ENCODE measurements at regions not wholly inside any gene's neighbourhood (a gene's known extent, or its start where the extent isn't known, plus 50 kb on each side); places are given as distances from the start of the nearest gene placed in this dataset.
A peak's percentile ranks its signal among the peaks of the same experiment; 100 is the strongest.

GRCh38 chr12:11457996-11458645 lies 62.8 kb upstream of the PRB2 start:
- H4K20me1 ChIP-seq (ENCODE audit: control insufficient read depth, insufficient read depth, insufficient read length) = no peaks in the 10 kb centered on the region
- no peak overlapping the region for H3K18ac ChIP-seq (ENCODE audit: insufficient read length, low read depth, low read length)
- no peak overlapping the region for H3K14ac ChIP-seq (ENCODE audit: insufficient read depth, low read length)
- no peak for DNase-seq
- H2BK5ac ChIP-seq (ENCODE audit: insufficient read length, low read length) = no peak overlapping the region
- H3K23me2 ChIP-seq (ENCODE audit: insufficient read length, low read depth, low read length, poor library complexity, severe bottlenecking) = no peaks in the 10 kb centered on the region
- no peaks in the 10 kb centered on the region for H3K79me1 ChIP-seq (ENCODE audit: insufficient read depth, low read depth, low read length, poor library complexity, severe bottlenecking)
- Mint-ChIP-seq H3K36me3 (ENCODE audit: insufficient read depth in 1 of 3, low read depth in 3 of 3) (peaks cover 5 to 8% (median 7%) of the 10 kb centered on the region in 3 experiments; a peak in 5 of 7 replicates), H3K4me1 (peaks cover 30 to 40% of the 10 kb centered on the region in 2 experiments), H3K4me3 (no peak overlapping the region), H3K27ac (peak overlapping the region in 1 of 3 experiments; percentile 28; a peak in 1 of 7 replicates), H3K27me3 (ENCODE audit: low read depth) (no peaks in the 10 kb centered on the region), H3K9me3 (peaks cover 4 to 5% of the 10 kb centered on the region in 2 experiments; a peak in 2 of 5 replicates)
- H4K5ac ChIP-seq (ENCODE audit: insufficient read length, low read depth, low read length) = no peak overlapping the region
- no peak overlapping the region for H4K91ac ChIP-seq (ENCODE audit: insufficient read length, low read depth, low read length)
- H3K27me3 ChIP-seq (ENCODE audit: insufficient read depth, low read length) = no peaks in the 10 kb centered on the region
- H3K56ac ChIP-seq (ENCODE audit: insufficient read length, low read depth, low read length) = no peak overlapping the region
- H2BK12ac ChIP-seq (ENCODE audit: insufficient read length, low read depth, low read length) = no peak overlapping the region
- no peak overlapping the region for H3K4ac ChIP-seq (ENCODE audit: low read depth, low read length)
- no peak overlapping the region for H2BK20ac ChIP-seq (ENCODE audit: low read depth, low read length, poor library complexity, severe bottlenecking)
- WGBS (ENCODE audit: extremely low coverage, insufficient read length, low lambda C conversion rate) = no CpG with 5 or more reads among the region's 20 CpGs
- H2AK5ac ChIP-seq (ENCODE audit: insufficient read length, low read length) = peak overlapping the region; percentile 50
- no peaks in the 10 kb centered on the region for H3K9me3 ChIP-seq (ENCODE audit: control insufficient read depth, low read depth, low read length)
- no peak overlapping the region for H4K8ac ChIP-seq (replicated peaks; ENCODE audit: insufficient read length, low read depth, low read length)
- no peak overlapping the region for H3K4me2 ChIP-seq (ENCODE audit: insufficient read depth, insufficient read length, low read length)
- H2AFZ ChIP-seq (ENCODE audit: low read length) = no peak overlapping the region
- no peak overlapping the region for H3K9ac ChIP-seq (ENCODE audit: extremely low read depth, insufficient read length, low read length)
- no peak overlapping the region for H3K27ac ChIP-seq (ENCODE audit: insufficient read length, low read depth, low read length)
- H3K79me2 ChIP-seq (ENCODE audit: insufficient read depth, low read length) = no peaks in the 10 kb centered on the region
- H2BK120ac ChIP-seq (ENCODE audit: low read depth, low read length, poor library complexity, severe bottlenecking) = no peak overlapping the region
- no peak for TF ChIP-seq CTCF (conservative IDR thresholded peaks at IDR 0.05)
- peaks cover 8% of the 10 kb centered on the region; the same call in 1 of the 2 replicates for H3K4me1 ChIP-seq (ENCODE audit: insufficient read depth, low read length)
- H3K23ac ChIP-seq (ENCODE audit: insufficient read length, low read depth, low read length) = no peak overlapping the region
- H3T11ph ChIP-seq (ENCODE audit: low read length) = no peak overlapping the region
- H2BK15ac ChIP-seq (ENCODE audit: low read depth, low read length) = no peak overlapping the region
